ENCODE measurements at regions not wholly inside any gene's neighbourhood (a gene's known extent, or its start where the extent isn't known, plus 50 kb on each side); places are given as distances from the start of the nearest gene placed in this dataset.

- H3K4me3 ChIP-seq = peak overlapping the region; percentile 40
Measured at GRCh38 chr4:24425863-24426262, 158.5 kb downstream of the DHX15 start.

GRCh38 chr4:24423670-24424069 is 160.7 kb downstream of the DHX15 start:
- 97 to 99% (median 99%) methylated on average over 3 of the region's 3 CpGs for WGBS, 3 donors

More at GRCh38 chr4:24425863-24426262, 158.5 kb downstream of the DHX15 start:
- DNase-seq = no peak
- Histone ChIP-seq H3K36me3 (ENCODE audit: insufficient read depth in 1 of 2, low read depth in 1 of 2) (no peaks in the 10 kb centered on the region), H3K27me3 (ENCODE audit: insufficient read depth in 3 of 3, low read length in 2 of 3) (no peaks in the 10 kb centered on the region), H3K9me3 (no peaks in the 10 kb centered on the region), H3K27ac (no peak overlapping the region), H3K4me1 (peaks cover 4% of the 10 kb centered on the region)
- no peak for ATAC-seq
- TF ChIP-seq, protein P1, sequence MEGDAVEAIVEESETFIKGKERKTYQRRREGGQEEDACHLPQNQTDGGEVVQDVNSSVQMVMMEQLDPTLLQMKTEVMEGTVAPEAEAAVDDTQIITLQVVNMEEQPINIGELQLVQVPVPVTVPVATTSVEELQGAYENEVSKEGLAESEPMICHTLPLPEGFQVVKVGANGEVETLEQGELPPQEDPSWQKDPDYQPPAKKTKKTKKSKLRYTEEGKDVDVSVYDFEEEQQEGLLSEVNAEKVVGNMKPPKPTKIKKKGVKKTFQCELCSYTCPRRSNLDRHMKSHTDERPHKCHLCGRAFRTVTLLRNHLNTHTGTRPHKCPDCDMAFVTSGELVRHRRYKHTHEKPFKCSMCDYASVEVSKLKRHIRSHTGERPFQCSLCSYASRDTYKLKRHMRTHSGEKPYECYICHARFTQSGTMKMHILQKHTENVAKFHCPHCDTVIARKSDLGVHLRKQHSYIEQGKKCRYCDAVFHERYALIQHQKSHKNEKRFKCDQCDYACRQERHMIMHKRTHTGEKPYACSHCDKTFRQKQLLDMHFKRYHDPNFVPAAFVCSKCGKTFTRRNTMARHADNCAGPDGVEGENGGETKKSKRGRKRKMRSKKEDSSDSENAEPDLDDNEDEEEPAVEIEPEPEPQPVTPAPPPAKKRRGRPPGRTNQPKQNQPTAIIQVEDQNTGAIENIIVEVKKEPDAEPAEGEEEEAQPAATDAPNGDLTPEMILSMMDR (IDR thresholded peaks at IDR 0.05) = no peak
- 24 to 50% (median 28%) methylated on average over 3 of the region's 3 CpGs for WGBS, 3 donors
- intact Hi-C loops (cut with DNase I) = loop anchor here in 1 of 2 donors (10.0 kb wide), 1 partner anchor 741 kb away; no protein-coding TSS in a partner anchor

DNA sequence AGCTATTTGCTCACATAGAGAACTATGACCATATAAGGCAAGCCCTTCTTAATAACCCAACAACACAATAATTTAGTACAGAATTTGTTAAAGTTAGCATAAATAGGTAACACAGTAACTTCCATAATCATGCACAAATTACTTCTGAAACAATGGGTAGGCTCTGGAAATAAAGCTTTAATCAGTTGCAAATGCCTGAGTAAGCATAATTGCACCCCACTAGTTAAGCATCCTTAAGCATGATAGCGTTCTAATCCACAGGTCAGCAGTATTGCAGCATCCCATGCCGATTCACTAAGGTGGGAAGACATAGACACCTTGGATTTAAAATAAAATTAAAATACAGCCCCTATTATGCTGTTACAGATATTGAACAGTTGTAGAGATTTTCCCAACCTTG is 161.7 kb downstream of the DHX15 start:
- H3K27me3 ChIP-seq (ENCODE audit: insufficient read depth in 3 of 3, low read length in 2 of 3) = no peaks in the 10 kb centered on the region
- H3K4me1 ChIP-seq = peaks cover 4% of the 10 kb centered on the region
- DNase-seq (no peak), ATAC-seq (no peak)
- H3K36me3 ChIP-seq (ENCODE audit: insufficient read depth in 1 of 2, low read depth in 1 of 2) = no peaks in the 10 kb centered on the region
- intact Hi-C loops (cut with DNase I) = loop anchor here in 1 of 2 donors (5.0 to 10.0 kb wide), 2 partner anchors 738 to 1055 kb away; no protein-coding TSS in a partner anchor
- WGBS, 3 donors = 93 to 96% (median 95%) methylated on average over 2 of the region's 2 CpGs
- no peak overlapping the region for H3K4me3 ChIP-seq
- H3K9me3 ChIP-seq = no peaks in the 10 kb centered on the region
- no peak overlapping the region for H3K27ac ChIP-seq
- TF ChIP-seq, protein P1 (IDR thresholded peaks at IDR 0.05) = no peak

More at GRCh38 chr4:24423670-24424069, 160.7 kb downstream of the DHX15 start:
- Histone ChIP-seq H3K27me3 (ENCODE audit: insufficient read depth in 3 of 3, low read length in 2 of 3) (no peaks in the 10 kb centered on the region), H3K4me3 (no peak overlapping the region), H3K4me1 (peaks cover 4% of the 10 kb centered on the region), H3K36me3 (ENCODE audit: insufficient read depth in 1 of 2, low read depth in 1 of 2) (no peaks in the 10 kb centered on the region), H3K9me3 (no peaks in the 10 kb centered on the region), H3K27ac (no peak overlapping the region)
- TF ChIP-seq, protein P1 (IDR thresholded peaks at IDR 0.05) = no peak
- no peak for DNase-seq
- ATAC-seq = no peak
- intact Hi-C loops (cut with DNase I) = loop anchor here in 1 of 2 donors (5.0 to 10.0 kb wide), 2 partner anchors 739 to 1056 kb away; no protein-coding TSS in a partner anchor

DNA sequence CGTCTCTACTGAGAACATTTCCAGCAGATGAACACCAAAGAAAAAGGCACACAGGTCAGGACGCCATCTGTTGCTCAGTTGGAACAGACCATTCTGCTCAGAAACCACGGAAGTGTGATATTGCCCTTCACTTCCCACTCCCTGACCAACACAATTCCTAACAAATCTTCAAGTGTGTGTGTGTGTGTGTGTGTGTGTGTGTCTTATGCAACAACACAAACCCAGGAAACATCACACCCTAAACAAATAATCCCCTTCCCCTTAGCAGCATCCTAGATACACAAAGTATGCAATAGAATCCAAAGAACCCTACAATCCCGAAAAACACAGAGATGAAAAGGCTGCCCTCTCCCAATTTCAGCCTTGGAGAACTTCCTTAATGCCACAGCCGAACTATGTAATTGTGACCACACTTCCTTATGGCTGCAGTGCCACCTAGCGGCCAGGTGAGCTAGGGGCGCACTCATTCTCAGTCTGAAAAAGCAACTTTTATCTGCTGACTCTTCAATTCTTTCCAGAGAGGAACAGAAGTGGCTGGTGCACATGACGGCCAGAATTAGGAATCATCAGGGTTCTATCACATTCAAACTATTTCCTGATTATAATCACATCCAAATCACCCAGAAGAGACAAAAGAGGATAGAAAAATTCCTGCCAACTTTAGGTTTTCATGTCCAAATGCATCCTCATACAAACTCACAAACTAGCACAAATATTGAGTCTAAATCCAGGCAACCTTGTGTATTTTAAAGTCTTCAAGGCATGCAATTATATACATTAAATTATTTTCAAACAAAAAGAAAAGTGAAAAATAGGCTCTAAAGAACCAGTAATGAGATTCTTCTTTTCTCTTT is 164.9 kb downstream of the DHX15 start:
- intact Hi-C loops (cut with DNase I) = loop anchor here (5.0 to 10.0 kb wide), 7 partner anchors 172 to 1282 kb away; no protein-coding TSS in a partner anchor
- H3K4me1 ChIP-seq = peaks cover 9% of the 10 kb centered on the region

More for the DNA sequence above, 164.9 kb downstream of the DHX15 start:
- H3K9me3 ChIP-seq = no peaks in the 10 kb centered on the region
- no peak overlapping the region for H3K27ac ChIP-seq
- TF ChIP-seq, protein P1 (IDR thresholded peaks at IDR 0.05) = peak; percentile 92
- no peak overlapping the region for H3K4me3 ChIP-seq
- peak; percentile 75 to 87 for DNase-seq
- 5 to 9% (median 8%) methylated on average over 8 of the region's 8 CpGs for WGBS, 3 donors
- H3K27me3 ChIP-seq (ENCODE audit: insufficient read depth in 3 of 3, low read length in 2 of 3) = no peaks in the 10 kb centered on the region
- no peaks in the 10 kb centered on the region for H3K36me3 ChIP-seq (ENCODE audit: insufficient read depth in 1 of 2, low read depth in 1 of 2)
- peak; percentile 79 to 89 (median 86) for ATAC-seq
